ENCODE measurements at regions not wholly inside any gene's neighbourhood (a gene's known extent, or its start where the extent isn't known, plus 50 kb on each side); places are given as distances from the start of the nearest gene placed in this dataset.

- no peak for ATAC-seq
- in situ Hi-C loops (cut with MboI), result no loop called here
- FAIRE-seq, result no peak
Observed at GRCh38 chr2:71795486-71795885, 342.1 kb downstream of the DYSF start.

GRCh38 chr2:71794611-71795010 is 341.2 kb downstream of the DYSF start:
- BruUV-seq (replicated peaks), result no TSS peak
- no peak overlapping the region for H2AFZ ChIP-seq (ENCODE audit: low read depth, low read length)
- WGBS (ENCODE audit: insufficient coverage, low coverage, missing lambda C conversion rate), result 0% methylated on average over 5 of the region's 5 CpGs
- H3K9me3 ChIP-seq (replicated peaks; ENCODE audit: control insufficient read depth, insufficient read depth, low read depth, low read length), result no peaks in the 10 kb centered on the region
- no peak overlapping the region for H3K4me3 ChIP-seq
- no peak overlapping the region for H3K9ac ChIP-seq (ENCODE audit: insufficient read depth in 1 of 2, low read depth in 2 of 2, low read length in 2 of 2)
- CTCF ChIA-PET (ENCODE audit: low intra/inter-chr PET ratio), result no interaction called here
- in situ Hi-C loops (cut with MboI) (no loop called here), intact Hi-C loops (cut with micrococcal nuclease) (loop anchor here (5.0 kb wide), 1 partner anchor 177 kb away; no protein-coding TSS in a partner anchor)
- H3K27me3 ChIP-seq (ENCODE audit: control insufficient read depth in 2 of 2, insufficient read depth in 2 of 2, low read length in 2 of 2), result peaks cover 0 to 30% of the 10 kb centered on the region in 2 experiments; a peak in 2 of 5 replicates
- no peaks in the 10 kb centered on the region for H3K36me3 ChIP-seq (ENCODE audit: control insufficient read depth, insufficient read depth, low read length)
- peaks cover 3% of the 10 kb centered on the region for H3K9me1 ChIP-seq (ENCODE audit: control insufficient read depth, insufficient read depth, low read length)
- no peak overlapping the region for H3K4me2 ChIP-seq (ENCODE audit: insufficient read depth, low read length)
- no peaks in the 10 kb centered on the region for H3K79me2 ChIP-seq (ENCODE audit: control insufficient read depth, insufficient read depth, low read length)
- no peak for ATAC-seq
- no peak for DNase-seq (ENCODE audit: extremely low read depth in 1 of 4, low spot score in 3 of 4)
- no peaks in the 10 kb centered on the region for H3K4me1 ChIP-seq (replicated peaks in 1 of 2; ENCODE audit: control insufficient read depth in 2 of 2, insufficient read depth in 2 of 2, low read length in 2 of 2)
- no peak for FAIRE-seq
- no peak overlapping the region for H3K27ac ChIP-seq (ENCODE audit: extremely low read depth, low read depth, low read length)
- POLR2A ChIA-PET, result interaction anchor here (0.6 kb wide), 1 partner anchor 226 kb away, joined by 3 read pairs; no protein-coding TSS in a partner anchor
- H4K20me1 ChIP-seq (replicated peaks; ENCODE audit: control insufficient read depth, insufficient read depth, low read length), result 0 out of 2 replicates have a peak, but pooled peaks cover 7% of the 10 kb centered on the region
- no peak for TF ChIP-seq KDM5B (IDR thresholded peaks at IDR 0.05; ENCODE audit: insufficient replicate concordance, low read depth, low read length)
- no peak for TF ChIP-seq DDX20 (tag; IDR thresholded peaks at IDR 0.05; ENCODE audit: low read depth)
- no peak for TF ChIP-seq ZNF740 (CRISPR knock-in tag; IDR thresholded peaks at IDR 0.05)
- no peak for TF ChIP-seq ZNF740 (tag; IDR thresholded peaks at IDR 0.05)
- no peak for TF ChIP-seq EHMT2 (IDR thresholded peaks at IDR 0.05)
- no peak for TF ChIP-seq ZZZ3 (IDR thresholded peaks at IDR 0.05)
- TF ChIP-seq KLF10 (CRISPR knock-in tag; IDR thresholded peaks at IDR 0.05), result no peak
- no peak for TF ChIP-seq RBM34 (IDR thresholded peaks at IDR 0.05; ENCODE audit: borderline replicate concordance, insufficient read depth, low read length)
- no peak for TF ChIP-seq STAT5A (IDR thresholded peaks at IDR 0.05; ENCODE audit: borderline replicate concordance, low read length)
- TF ChIP-seq NFXL1 (CRISPR knock-in tag; IDR thresholded peaks at IDR 0.05), result no peak
- TF ChIP-seq ZBTB26 (CRISPR knock-in tag; IDR thresholded peaks at IDR 0.05), result no peak
- TF ChIP-seq ZNF696 (CRISPR knock-in tag; conservative IDR thresholded peaks at IDR 0.05), result no peak
- no peak for TF ChIP-seq DLX4 (CRISPR knock-in tag; IDR thresholded peaks at IDR 0.05)

More at GRCh38 chr2:71795486-71795885, 342.1 kb downstream of the DYSF start:
- POLR2A ChIA-PET, result no interaction called here
- intact Hi-C loops (cut with micrococcal nuclease), result loop anchor here (5.0 kb wide), 1 partner anchor 178 kb away; no protein-coding TSS in a partner anchor
- Histone ChIP-seq H3K27ac (ENCODE audit: extremely low read depth, low read depth, low read length) (no peak overlapping the region), H4K20me1 (replicated peaks; ENCODE audit: control insufficient read depth, insufficient read depth, low read length) (0 out of 2 replicates have a peak, but pooled peaks cover 7% of the 10 kb centered on the region), H3K79me2 (ENCODE audit: control insufficient read depth, insufficient read depth, low read length) (no peaks in the 10 kb centered on the region), H3K9me1 (ENCODE audit: control insufficient read depth, insufficient read depth, low read length) (peaks cover 3% of the 10 kb centered on the region), H3K4me3 (no peak overlapping the region), H3K4me2 (ENCODE audit: insufficient read depth, low read length) (no peak overlapping the region), H3K9ac (ENCODE audit: insufficient read depth in 1 of 2, low read depth in 2 of 2, low read length in 2 of 2) (no peak overlapping the region; a peak in 1 of 4 replicates), H3K4me1 (replicated peaks in 1 of 2; ENCODE audit: control insufficient read depth in 2 of 2, insufficient read depth in 2 of 2, low read length in 2 of 2) (no peaks in the 10 kb centered on the region), H3K9me3 (replicated peaks; ENCODE audit: control insufficient read depth, insufficient read depth, low read depth, low read length) (no peaks in the 10 kb centered on the region), H3K27me3 (ENCODE audit: control insufficient read depth in 2 of 2, insufficient read depth in 2 of 2, low read length in 2 of 2) (peaks cover 0 to 35% of the 10 kb centered on the region in 2 experiments; a peak in 2 of 5 replicates), H2AFZ (ENCODE audit: low read depth, low read length) (no peak overlapping the region), H3K36me3 (ENCODE audit: control insufficient read depth, insufficient read depth, low read length) (no peaks in the 10 kb centered on the region)
- no TSS peak for BruUV-seq (replicated peaks)
- DNase-seq (ENCODE audit: extremely low read depth in 1 of 4, low spot score in 3 of 4), result no peak
- no peak for TF ChIP-seq MCM5 (IDR thresholded peaks at IDR 0.05; ENCODE audit: low read depth)
- TF ChIP-seq ZNF282 (CRISPR knock-in tag; IDR thresholded peaks at IDR 0.05), result no peak
- no peak for TF ChIP-seq STAG1 (CRISPR knock-in tag; IDR thresholded peaks at IDR 0.05; ENCODE audit: borderline replicate concordance)
- no peak for TF ChIP-seq HNRNPLL (IDR thresholded peaks at IDR 0.05; ENCODE audit: low read depth, low read length, poor library complexity, severe bottlenecking)
- no peak for TF ChIP-seq KLF6 (CRISPR knock-in tag; IDR thresholded peaks at IDR 0.05; ENCODE audit: borderline replicate concordance)
- WGBS (ENCODE audit: insufficient coverage, low coverage, missing lambda C conversion rate), result 0% methylated on average over 1 of the region's 1 CpG
- CTCF ChIA-PET (ENCODE audit: low intra/inter-chr PET ratio), result no interaction called here

Measured in K562 (cell line).